ENCODE measurements at regions not wholly inside any gene's neighbourhood (a gene's known extent, or its start where the extent isn't known, plus 50 kb on each side); places are given as distances from the start of the nearest gene placed in this dataset.

GRCh38 chr2:107728586-107728985, 98.1 kb upstream of the RGPD4 start:
- Histone ChIP-seq H3K36me3 (ENCODE audit: control insufficient read depth, insufficient read depth, low read length) (no peaks in the 10 kb centered on the region), H3K4me1 (ENCODE audit: control insufficient read depth, insufficient read depth, low read length) (no peaks in the 10 kb centered on the region), H3K27ac (ENCODE audit: low read length) (no peak overlapping the region), H3K9me3 (replicated peaks; ENCODE audit: control insufficient read depth, low read depth, low read length) (no peaks in the 10 kb centered on the region), H3K4me3 (ENCODE audit: low read length) (no peak overlapping the region), H3K27me3 (ENCODE audit: control insufficient read depth, insufficient read depth, low read length) (no peaks in the 10 kb centered on the region)
- WGBS (ENCODE audit: insufficient coverage) = 29% methylated on average over 2 of the region's 5 CpGs
- DNase-seq = no peak

DNA sequence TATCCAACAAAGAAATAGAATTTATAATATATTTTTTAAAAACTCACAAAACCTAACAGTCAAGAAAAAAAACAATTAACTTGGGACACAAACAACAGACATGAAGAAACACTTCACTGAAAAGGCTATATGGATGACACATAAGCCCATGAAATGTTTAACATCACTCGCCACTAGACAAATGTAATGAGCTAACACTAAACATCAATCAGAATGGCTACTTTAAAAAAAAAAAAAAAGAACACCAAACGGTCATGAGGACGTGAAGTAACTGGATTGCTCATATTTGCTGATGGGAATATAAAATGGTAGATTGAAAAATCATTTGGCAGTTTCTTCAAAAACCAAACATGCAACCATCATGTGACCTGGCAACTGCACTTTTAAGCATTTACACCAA, 97.3 kb upstream of the RGPD4 start:
- WGBS (ENCODE audit: insufficient coverage) = no CpG with 5 or more reads among the region's 3 CpGs
- no peaks in the 10 kb centered on the region for H3K36me3 ChIP-seq (ENCODE audit: control insufficient read depth, insufficient read depth, low read length)
- no peak overlapping the region for H3K4me3 ChIP-seq (ENCODE audit: low read length)
- no peak overlapping the region for H3K27ac ChIP-seq (ENCODE audit: low read length)
- DNase-seq = no peak
- H3K27me3 ChIP-seq (ENCODE audit: control insufficient read depth, insufficient read depth, low read length) = no peaks in the 10 kb centered on the region
- H3K4me1 ChIP-seq (ENCODE audit: control insufficient read depth, insufficient read depth, low read length) = no peaks in the 10 kb centered on the region
- H3K9me3 ChIP-seq (replicated peaks; ENCODE audit: control insufficient read depth, low read depth, low read length) = no peaks in the 10 kb centered on the region

DNA sequence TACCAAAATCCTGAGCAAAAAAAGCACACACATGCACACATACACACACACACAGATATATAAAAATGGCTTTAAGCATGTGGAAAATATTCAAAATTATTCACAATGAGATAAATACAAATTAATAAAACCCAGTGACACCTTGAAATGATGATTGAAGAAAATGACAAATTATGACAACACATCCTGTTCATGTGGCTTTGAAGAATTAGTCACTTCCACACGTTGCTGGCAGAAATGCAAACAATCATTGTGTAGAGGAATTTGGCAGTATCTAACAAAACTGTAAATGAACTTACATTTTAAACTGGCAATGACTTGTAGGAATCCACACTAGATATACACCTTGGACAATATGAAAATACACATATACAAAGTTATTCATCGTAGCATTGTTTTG, 95.8 kb upstream of the RGPD4 start:
- WGBS (ENCODE audit: insufficient coverage) = no CpG with 5 or more reads among the region's 2 CpGs
- Histone ChIP-seq H3K4me1 (ENCODE audit: control insufficient read depth, insufficient read depth, low read length) (no peaks in the 10 kb centered on the region), H3K36me3 (ENCODE audit: control insufficient read depth, insufficient read depth, low read length) (no peaks in the 10 kb centered on the region), H3K4me3 (ENCODE audit: low read length) (no peak overlapping the region), H3K9me3 (replicated peaks; ENCODE audit: control insufficient read depth, low read depth, low read length) (no peaks in the 10 kb centered on the region), H3K27ac (ENCODE audit: low read length) (no peak overlapping the region), H3K27me3 (ENCODE audit: control insufficient read depth, insufficient read depth, low read length) (no peaks in the 10 kb centered on the region)
- DNase-seq = no peak

DNA sequence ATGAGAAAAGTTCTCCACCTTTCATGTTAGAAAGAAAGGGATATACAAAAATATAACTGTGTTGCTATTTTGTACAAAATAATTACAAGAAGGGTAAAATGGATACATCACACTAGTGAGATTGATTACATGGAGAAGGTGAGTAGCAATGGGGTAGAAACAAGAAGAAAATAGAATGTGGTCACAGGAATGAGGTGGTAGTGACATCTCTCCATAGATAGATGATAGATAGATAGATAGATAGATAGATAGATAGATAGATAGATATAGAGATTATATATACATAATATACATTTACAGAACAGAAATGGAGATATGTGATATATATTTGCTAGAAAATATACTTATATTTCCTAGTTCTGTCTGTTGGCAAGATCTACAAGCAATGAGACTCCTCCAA, 95.3 kb upstream of the RGPD4 start:
- no peak for DNase-seq
- Histone ChIP-seq H3K4me3 (ENCODE audit: low read length) (no peak overlapping the region), H3K36me3 (ENCODE audit: control insufficient read depth, insufficient read depth, low read length) (no peaks in the 10 kb centered on the region), H3K27ac (ENCODE audit: low read length) (no peak overlapping the region), H3K4me1 (ENCODE audit: control insufficient read depth, insufficient read depth, low read length) (no peaks in the 10 kb centered on the region), H3K9me3 (replicated peaks; ENCODE audit: control insufficient read depth, low read depth, low read length) (no peaks in the 10 kb centered on the region), H3K27me3 (ENCODE audit: control insufficient read depth, insufficient read depth, low read length) (no peaks in the 10 kb centered on the region)

DNA sequence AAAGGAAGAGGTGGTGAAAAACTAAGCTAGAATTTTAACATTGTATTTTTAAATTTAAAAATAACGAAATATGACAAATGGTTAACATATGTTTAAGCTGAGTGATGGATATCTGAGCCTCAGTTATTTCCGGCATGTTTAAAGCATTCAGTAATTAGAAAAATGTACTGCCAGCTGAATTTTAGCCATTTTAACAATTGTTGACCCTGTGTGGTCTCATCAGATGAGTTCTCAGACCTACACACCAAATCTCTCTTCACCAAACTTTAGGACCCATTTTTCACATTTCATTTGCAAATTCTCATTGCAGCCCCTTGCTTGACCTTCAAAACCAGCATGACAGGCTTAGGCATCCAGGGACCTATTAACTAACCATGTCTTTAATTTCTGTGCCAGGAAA, 91.5 kb upstream of the RGPD4 start:
- WGBS (ENCODE audit: insufficient coverage) = no CpG with 5 or more reads among the region's 2 CpGs
- Histone ChIP-seq H3K27ac (ENCODE audit: low read length) (no peak overlapping the region), H3K36me3 (ENCODE audit: control insufficient read depth, insufficient read depth, low read length) (no peaks in the 10 kb centered on the region), H3K4me1 (ENCODE audit: control insufficient read depth, insufficient read depth, low read length) (no peaks in the 10 kb centered on the region), H3K9me3 (replicated peaks; ENCODE audit: control insufficient read depth, low read depth, low read length) (no peaks in the 10 kb centered on the region), H3K4me3 (ENCODE audit: low read length) (no peak overlapping the region), H3K27me3 (ENCODE audit: control insufficient read depth, insufficient read depth, low read length) (no peaks in the 10 kb centered on the region)
- DNase-seq = peak; percentile 17

- DNase-seq = no peak
- no peak overlapping the region for H3K4me3 ChIP-seq (ENCODE audit: low read length)
- no peaks in the 10 kb centered on the region for H3K9me3 ChIP-seq (replicated peaks; ENCODE audit: control insufficient read depth, low read depth, low read length)
- no peak overlapping the region for H3K27ac ChIP-seq (ENCODE audit: low read length)
- H3K4me1 ChIP-seq (ENCODE audit: control insufficient read depth, insufficient read depth, low read length) = no peaks in the 10 kb centered on the region
- no peaks in the 10 kb centered on the region for H3K36me3 ChIP-seq (ENCODE audit: control insufficient read depth, insufficient read depth, low read length)
- no peaks in the 10 kb centered on the region for H3K27me3 ChIP-seq (ENCODE audit: control insufficient read depth, insufficient read depth, low read length)
Observed at GRCh38 chr2:107737756-107738155, 88.9 kb upstream of the RGPD4 start.

- H3K4me1 ChIP-seq (ENCODE audit: control insufficient read depth, insufficient read depth, low read length) = no peaks in the 10 kb centered on the region
- WGBS (ENCODE audit: insufficient coverage) = no CpG with 5 or more reads among the region's 4 CpGs
- no peaks in the 10 kb centered on the region for H3K36me3 ChIP-seq (ENCODE audit: control insufficient read depth, insufficient read depth, low read length)
- H3K27me3 ChIP-seq (ENCODE audit: control insufficient read depth, insufficient read depth, low read length) = no peaks in the 10 kb centered on the region
- H3K9me3 ChIP-seq (replicated peaks; ENCODE audit: control insufficient read depth, low read depth, low read length) = no peaks in the 10 kb centered on the region
- no peak overlapping the region for H3K4me3 ChIP-seq (ENCODE audit: low read length)
- DNase-seq = no peak
- no peak overlapping the region for H3K27ac ChIP-seq (ENCODE audit: low read length)
Observed at GRCh38 chr2:107738266-107738665, 88.4 kb upstream of the RGPD4 start.

DNA sequence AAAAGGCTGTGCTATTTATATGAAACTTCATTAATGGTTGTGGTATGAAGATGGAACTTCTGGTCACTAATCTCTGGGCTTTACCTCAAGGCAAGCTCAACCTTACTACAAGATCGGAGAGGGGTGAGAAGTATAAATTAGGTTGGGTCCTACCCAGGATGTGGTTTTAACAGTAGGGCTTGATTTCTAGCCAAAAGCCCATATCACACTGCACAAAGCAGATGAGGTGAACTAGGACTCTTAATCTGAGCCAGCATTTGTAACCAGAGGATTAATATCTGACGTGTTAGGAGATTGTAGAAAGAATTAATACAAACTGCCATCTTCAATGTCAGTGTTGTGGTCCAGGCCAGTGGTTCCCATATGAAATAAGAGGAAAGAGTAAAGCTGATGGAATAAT, 86.4 kb upstream of the RGPD4 start:
- Histone ChIP-seq H3K9me3 (replicated peaks; ENCODE audit: control insufficient read depth, low read depth, low read length) (no peaks in the 10 kb centered on the region), H3K27me3 (ENCODE audit: control insufficient read depth, insufficient read depth, low read length) (no peaks in the 10 kb centered on the region)

GRCh38 chr2:107742460-107743027, 84.1 kb upstream of the RGPD4 start:
- Histone ChIP-seq H3K27ac (ENCODE audit: low read length) (no peak overlapping the region), H3K27me3 (ENCODE audit: control insufficient read depth, insufficient read depth, low read length) (no peaks in the 10 kb centered on the region), H3K4me3 (ENCODE audit: low read length) (no peak overlapping the region), H3K36me3 (ENCODE audit: control insufficient read depth, insufficient read depth, low read length) (no peaks in the 10 kb centered on the region), H3K4me1 (ENCODE audit: control insufficient read depth, insufficient read depth, low read length) (no peaks in the 10 kb centered on the region), H3K9me3 (replicated peaks; ENCODE audit: control insufficient read depth, low read depth, low read length) (no peaks in the 10 kb centered on the region)
- WGBS (ENCODE audit: insufficient coverage) = no CpG with 5 or more reads among the region's 5 CpGs
- no peak for DNase-seq

More for the DNA sequence above, 86.4 kb upstream of the RGPD4 start:
- Histone ChIP-seq H3K4me1 (ENCODE audit: control insufficient read depth, insufficient read depth, low read length) (no peaks in the 10 kb centered on the region), H3K36me3 (ENCODE audit: control insufficient read depth, insufficient read depth, low read length) (no peaks in the 10 kb centered on the region), H3K4me3 (ENCODE audit: low read length) (no peak overlapping the region), H3K27ac (ENCODE audit: low read length) (no peak overlapping the region)
- DNase-seq = no peak
- no CpG with 5 or more reads among the region's 2 CpGs for WGBS (ENCODE audit: insufficient coverage)

DNA sequence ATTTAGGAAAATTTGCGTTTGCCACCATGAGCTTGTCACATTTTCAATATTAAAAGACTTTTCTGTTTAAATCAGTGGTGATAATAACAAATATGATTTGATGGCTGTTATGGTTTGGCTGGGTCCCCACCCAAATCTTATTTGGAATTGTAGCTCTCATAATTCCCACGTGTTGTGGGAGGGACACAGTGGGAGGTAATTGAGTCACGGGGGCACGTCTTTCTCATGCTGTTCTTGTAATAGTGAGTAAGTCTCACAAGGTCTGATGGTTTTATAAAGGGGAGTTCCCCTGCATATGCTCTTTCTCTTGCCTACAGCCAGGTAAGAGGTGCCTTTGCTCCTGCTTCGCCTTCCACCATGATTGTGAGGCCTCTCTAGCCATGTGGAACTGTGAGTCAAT, 83.4 kb upstream of the RGPD4 start:
- Histone ChIP-seq H3K9me3 (replicated peaks; ENCODE audit: control insufficient read depth, low read depth, low read length) (no peaks in the 10 kb centered on the region), H3K4me3 (ENCODE audit: low read length) (no peak overlapping the region), H3K27me3 (ENCODE audit: control insufficient read depth, insufficient read depth, low read length) (no peaks in the 10 kb centered on the region), H3K27ac (ENCODE audit: low read length) (no peak overlapping the region), H3K4me1 (ENCODE audit: control insufficient read depth, insufficient read depth, low read length) (no peaks in the 10 kb centered on the region), H3K36me3 (ENCODE audit: control insufficient read depth, insufficient read depth, low read length) (no peaks in the 10 kb centered on the region)
- 95% methylated on average over 3 of the region's 5 CpGs for WGBS (ENCODE audit: insufficient coverage)
- no peak for DNase-seq

DNA sequence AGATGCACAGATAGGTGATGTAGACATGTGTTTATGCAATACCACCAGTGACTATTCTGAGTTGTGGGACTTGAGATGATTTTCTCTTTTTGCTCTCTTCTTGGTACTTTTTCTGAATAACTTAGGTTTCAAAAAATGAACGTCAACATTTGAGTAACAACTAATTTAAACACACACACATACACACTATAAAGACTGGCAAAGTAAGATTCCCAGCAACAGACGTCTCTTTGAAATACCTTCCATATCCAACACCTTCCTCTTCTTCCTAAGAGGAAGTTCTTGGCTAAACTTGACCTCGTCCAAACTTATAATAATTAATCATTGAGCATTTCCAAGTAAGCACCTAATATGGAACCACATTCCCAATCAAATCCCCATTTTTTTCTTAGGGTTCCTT, 81.6 kb upstream of the RGPD4 start:
- Histone ChIP-seq H3K4me1 (ENCODE audit: control insufficient read depth, insufficient read depth, low read length) (no peaks in the 10 kb centered on the region), H3K36me3 (ENCODE audit: control insufficient read depth, insufficient read depth, low read length) (no peaks in the 10 kb centered on the region), H3K4me3 (ENCODE audit: low read length) (no peak overlapping the region), H3K27ac (ENCODE audit: low read length) (no peak overlapping the region), H3K27me3 (ENCODE audit: control insufficient read depth, insufficient read depth, low read length) (no peaks in the 10 kb centered on the region), H3K9me3 (replicated peaks; ENCODE audit: control insufficient read depth, low read depth, low read length) (no peaks in the 10 kb centered on the region)
- DNase-seq = no peak
- WGBS (ENCODE audit: insufficient coverage) = 59% methylated on average over 2 of the region's 3 CpGs
